HG03457 (cell line): ENCODE measurements at regions not wholly inside any gene's neighbourhood (a gene's known extent, or its start where the extent isn't known, plus 50 kb on each side); places are given as distances from the start of the nearest gene placed in this dataset.
"Not testable (repeated sequence)": the region's sequence is repeated elsewhere in the genome, so short reads cannot be mapped to it uniquely, and the experiment has no call there.

Experiments used
- ATAC-seq: cut with Tn5 transposase; IDR thresholded peaks from one replicate; pipeline ENCODE4 v1.9.1; 2021; ENCODE audit warnings: moderate number of reproducible peaks; ENCODE audit not compliant: unreplicated experiment

GRCh38 chr4:33446953-33447352, 2726.8 kb downstream of the PCDH7 start:
- no peak for ATAC-seq

DNA sequence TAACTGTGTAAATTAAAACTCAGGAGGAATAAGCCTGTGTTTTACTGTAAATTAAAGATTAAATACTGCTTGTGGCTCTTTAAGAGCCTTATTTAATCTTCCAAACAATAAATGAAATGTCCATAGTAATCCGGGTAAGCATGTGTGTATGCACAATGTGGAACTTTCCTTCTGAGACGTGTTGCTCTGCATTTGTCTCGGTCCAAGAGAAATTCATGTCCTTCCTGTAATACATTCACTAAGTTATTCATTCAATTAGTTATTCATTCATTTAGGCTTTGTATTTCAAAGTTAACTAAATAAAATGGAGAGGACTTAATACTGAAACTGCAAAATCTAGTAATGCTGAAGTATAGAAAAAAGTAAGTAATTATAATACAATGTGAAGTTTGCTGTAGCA, 2728.8 kb downstream of the PCDH7 start:
- ATAC-seq, result no peak

DNA sequence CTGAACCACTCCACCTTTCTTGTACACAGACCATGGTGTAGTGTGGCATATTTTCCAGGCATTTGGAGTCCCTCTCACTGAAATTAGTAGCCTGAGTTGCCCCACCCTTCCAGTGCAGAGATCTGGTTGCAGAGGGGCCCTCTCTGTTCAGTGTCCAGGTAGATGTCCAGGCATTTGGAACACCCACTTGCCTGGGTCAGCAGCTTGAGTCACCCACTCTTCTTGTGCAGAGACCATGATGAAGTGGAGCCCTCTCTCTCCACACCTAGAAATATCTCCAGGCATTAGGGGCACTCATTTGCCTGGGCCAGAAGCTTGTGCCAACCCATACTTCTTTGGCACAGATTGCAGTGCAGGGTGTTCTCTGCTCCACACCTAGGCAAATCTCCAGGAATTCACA, 2733.3 kb downstream of the PCDH7 start:
- ATAC-seq, result no peak

GRCh38 chr4:33453916-33454315, 2733.7 kb downstream of the PCDH7 start:
- ATAC-seq, result no peak

GRCh38 chr4:33465565-33465964, 2745.4 kb downstream of the PCDH7 start:
- ATAC-seq, result no peak

DNA sequence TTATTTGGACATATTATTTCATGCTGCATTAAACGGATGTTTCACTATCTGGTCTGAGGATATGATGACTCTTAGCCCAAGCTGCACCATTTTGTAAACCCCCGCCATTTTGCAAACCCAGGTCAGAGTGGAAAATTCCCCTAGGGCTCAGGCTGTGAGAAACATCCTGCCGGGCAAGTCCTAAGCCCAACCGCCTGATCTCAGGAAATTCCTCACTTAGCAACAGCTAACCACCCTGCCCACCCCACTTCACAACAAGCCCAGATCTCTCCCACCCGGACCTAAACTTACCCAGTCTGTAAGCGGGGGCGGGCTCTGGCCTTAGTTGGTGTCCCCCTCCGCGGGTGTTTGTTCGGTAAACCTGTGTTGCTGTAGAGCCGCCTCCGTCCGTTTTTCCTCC, 2747.1 kb downstream of the PCDH7 start:
- ATAC-seq, result no peak

- no peak for ATAC-seq
These were observed 2750.6 kb downstream of the PCDH7 start for GRCh38 chr4:33470805-33471204.

DNA sequence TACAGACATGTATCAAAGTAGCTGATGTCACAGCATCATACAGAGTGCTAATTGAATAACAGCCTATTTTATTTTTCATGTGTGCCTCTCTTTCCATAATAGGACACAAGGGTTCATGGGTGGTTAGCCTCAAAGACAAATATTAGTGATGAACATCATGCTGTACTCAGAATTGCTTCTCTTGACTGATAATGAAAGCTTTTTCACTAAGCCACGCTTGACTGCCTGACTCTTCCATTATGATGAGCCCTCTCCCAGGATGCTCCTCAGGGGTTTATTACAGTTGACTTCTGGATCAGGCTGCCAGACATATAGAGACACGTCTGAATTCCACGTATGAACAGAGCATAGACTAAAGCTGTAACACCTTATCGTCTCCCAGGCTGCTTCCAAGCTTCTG, 2757.5 kb downstream of the PCDH7 start:
- ATAC-seq, result no peak

GRCh38 chr4:33482773-33483172, 2761.5 kb downstream of the ARAP2 start:
- no peak for ATAC-seq

- ATAC-seq, result no peak
These were observed 2759.2 kb downstream of the ARAP2 start for GRCh38 chr4:33485111-33485510.

GRCh38 chr4:33493231-33493630, 2751.1 kb downstream of the ARAP2 start:
- ATAC-seq, result no peak

GRCh38 chr4:33494150-33494549, 2750.2 kb downstream of the ARAP2 start:
- ATAC-seq, result no peak

GRCh38 chr4:33501587-33501986, 2742.7 kb downstream of the ARAP2 start:
- not testable (repeated sequence) for ATAC-seq

GRCh38 chr4:33512397-33512796, 2731.9 kb downstream of the ARAP2 start:
- ATAC-seq, result no peak

- no peak for ATAC-seq
These were observed 2725.5 kb downstream of the ARAP2 start for GRCh38 chr4:33518856-33519255.

DNA sequence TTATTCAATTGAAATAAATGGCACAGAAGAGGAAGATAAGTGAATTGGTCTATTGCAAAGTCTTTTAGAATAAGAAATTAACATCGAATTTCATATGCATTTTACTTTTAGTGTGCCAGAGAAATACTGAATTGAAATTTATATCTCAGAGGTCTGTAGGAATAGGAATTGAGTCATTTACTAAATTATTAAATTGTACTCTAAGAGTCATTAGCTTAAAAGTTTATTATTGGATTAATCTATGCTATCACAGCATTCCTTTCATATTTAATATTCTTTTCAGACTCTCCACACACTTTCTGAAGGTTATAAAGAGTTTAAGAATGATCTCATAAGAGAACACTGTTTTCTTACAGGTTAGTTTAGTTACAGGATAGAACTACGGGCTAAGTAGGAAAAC, 2711.5 kb downstream of the ARAP2 start:
- ATAC-seq, result no peak

GRCh38 chr4:33536898-33537297, 2707.4 kb downstream of the ARAP2 start:
- no peak for ATAC-seq

GRCh38 chr4:33537527-33537926, 2706.8 kb downstream of the ARAP2 start:
- ATAC-seq, result no peak

GRCh38 chr4:33543941-33544450, 2700.3 kb downstream of the ARAP2 start:
- no peak for ATAC-seq

- ATAC-seq, result no peak
These were observed 2693.1 kb downstream of the ARAP2 start for GRCh38 chr4:33551244-33551643.

GRCh38 chr4:33561259-33561658, 2683.1 kb downstream of the ARAP2 start:
- no peak for ATAC-seq

- ATAC-seq, result no peak
These were observed 2677.7 kb downstream of the ARAP2 start for GRCh38 chr4:33566649-33567048.

GRCh38 chr4:33577791-33578190, 2666.5 kb downstream of the ARAP2 start:
- ATAC-seq, result no peak

DNA sequence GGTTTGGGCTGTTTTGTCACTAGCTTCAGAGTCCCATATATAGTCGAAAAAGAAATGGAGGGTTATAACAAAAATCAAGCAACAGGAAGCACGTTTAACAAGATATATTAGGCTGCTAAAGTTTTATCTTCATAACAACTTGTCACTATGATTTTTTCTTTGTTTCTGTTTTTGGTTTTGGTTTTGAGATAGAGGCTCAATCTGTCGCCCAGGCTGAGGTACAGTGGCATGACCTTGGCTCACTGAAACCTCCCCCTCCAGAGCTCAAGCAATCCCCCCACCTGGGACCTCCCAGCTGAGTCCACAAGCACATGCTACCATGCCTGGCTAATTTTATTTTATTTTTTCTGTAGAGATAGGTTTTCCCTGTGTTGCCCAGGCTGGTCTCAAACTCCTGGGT, 2664.4 kb downstream of the ARAP2 start:
- ATAC-seq, result no peak
